ENCODE measurements at regions not wholly inside any gene's neighbourhood (a gene's known extent, or its start where the extent isn't known, plus 50 kb on each side); places are given as distances from the start of the nearest gene placed in this dataset.

DNA sequence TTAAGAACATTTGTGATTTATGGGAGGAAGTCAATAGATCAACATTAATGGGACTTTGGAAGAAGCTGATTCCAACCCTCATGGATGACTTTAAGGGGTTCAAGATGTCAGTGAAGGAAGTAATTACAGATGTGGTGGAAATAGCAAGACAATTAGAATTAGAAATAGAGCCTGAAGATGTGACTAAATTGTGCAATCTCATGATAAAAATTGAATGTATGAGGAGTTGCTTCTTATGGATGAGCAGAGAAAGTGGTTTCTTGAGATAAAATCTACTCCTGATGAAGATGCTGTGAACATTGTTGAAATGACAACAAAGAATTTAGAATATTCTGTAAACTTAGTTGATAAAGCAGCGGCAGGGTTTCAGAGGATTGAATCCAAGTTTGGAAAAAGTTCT, 70.9 kb upstream of the NEUROD6 start:
- TF ChIP-seq EZH2 (IDR thresholded peaks at IDR 0.05; ENCODE audit: borderline replicate concordance, low read length): no peak
- TF ChIP-seq CTCF (conservative IDR thresholded peaks at IDR 0.05 in 1 of 2, IDR thresholded peaks at IDR 0.05 in 1 of 2; ENCODE audit: extremely low read depth in 1 of 2, insufficient read depth in 1 of 2, low read depth in 1 of 2, low read length in 2 of 2): no peak

Data from mammary epithelial cell (primary cell).